Naive thymus-derived CD4-positive, alpha-beta T cell (primary cell): ENCODE measurements at regions not wholly inside any gene's neighbourhood (a gene's known extent, or its start where the extent isn't known, plus 50 kb on each side); places are given as distances from the start of the nearest gene placed in this dataset.

Experiments
- ATAC-seq: fragments of 150-1000 bp; cut with Tn5 transposase; 2 replicates; pipeline ENCODE4 v1.10.0; 2021; ENCODE audit warnings: mild to moderate bottlenecking, moderate library complexity
- CTCF ChIA-PET: fragments of 350-600 bp; sonication (Branson Sonifier 250); formaldehyde crosslinking; loops from one replicate; lab custom pipeline; 2021; ENCODE audit warnings: antibody characterized with exemption; lab: Charles Lee
- POLR2A ChIA-PET: fragments of 350-600 bp; sonication (Branson Sonifier 250); formaldehyde crosslinking; loops from one replicate; lab custom pipeline; 2021; ENCODE audit warnings: antibody characterized with exemption, inconsistent platforms; lab: Charles Lee
- DNase-seq, 9 donors: peaks; one replicate each; pipeline versions ENCODE4 v3.0.0 to v3.0.0-alpha.2; 2020 to 2022; ENCODE audit warnings: mixed read lengths in 1 of 9
- H3K27ac ChIP-seq: one replicate; pipeline ENCODE4 v1.7.0; 2013; ENCODE audit warnings: mild to moderate bottlenecking, low read depth, low read length, moderate library complexity
- H3K27me3 ChIP-seq, 2 donors: one replicate each; pipeline ENCODE4 v1.7.0; 2013; ENCODE audit warnings: low read length in 2 of 2, mild to moderate bottlenecking in 2 of 2, moderate library complexity in 2 of 2; ENCODE audit not compliant: control insufficient read depth in 2 of 2, insufficient read depth in 2 of 2
- H3K36me3 ChIP-seq, 3 experiments: 1 replicate in 2 of 3; 2 replicates in 1 of 3; pipeline ENCODE4 v1.7.0; 2013; ENCODE audit warnings: low read length in 3 of 3, mild to moderate bottlenecking in 3 of 3, moderate library complexity in 1 of 3; ENCODE audit not compliant: insufficient read depth in 3 of 3, control insufficient read depth in 2 of 3
- H3K4me1 ChIP-seq, 2 donors: one replicate each; pipeline ENCODE4 v1.7.0; 2013; ENCODE audit warnings: low read length in 2 of 2, mild to moderate bottlenecking in 2 of 2, moderate library complexity in 1 of 2; ENCODE audit not compliant: control insufficient read depth in 2 of 2, insufficient read depth in 2 of 2
- H3K4me3 ChIP-seq: 2 replicates; pipeline ENCODE4 v1.7.0; 2013; ENCODE audit warnings: mild to moderate bottlenecking, low read length
- H3K9me3 ChIP-seq, 3 experiments: 1 replicate in 2 of 3; 2 replicates in 1 of 3; pipeline ENCODE4 v1.7.0; 2013; ENCODE audit warnings: low read length in 3 of 3; ENCODE audit not compliant: control insufficient read depth in 2 of 3
- H3K27ac Mint-ChIP-seq, 9 donors: one replicate each; pipeline ENCODE4 v1.8.0; 2020 to 2022; ENCODE audit warnings: mixed read lengths in 9 of 9, mild to moderate bottlenecking in 8 of 9, moderate library complexity in 5 of 9, inconsistent platforms in 2 of 9
- H3K27me3 Mint-ChIP-seq, 5 donors: one replicate each; pipeline ENCODE4 v1.8.0; 2021 to 2022; ENCODE audit warnings: mixed read lengths in 5 of 5, mild to moderate bottlenecking in 1 of 5
- H3K36me3 Mint-ChIP-seq, 5 donors: one replicate each; pipeline ENCODE4 v1.8.0; 2020 to 2022; ENCODE audit warnings: mixed read lengths in 5 of 5, mild to moderate bottlenecking in 3 of 5, inconsistent platforms in 1 of 5
- H3K4me1 Mint-ChIP-seq, 7 donors: one replicate each; pipeline ENCODE4 v1.8.0; 2020 to 2022; ENCODE audit warnings: mixed read lengths in 7 of 7, mild to moderate bottlenecking in 3 of 7, inconsistent platforms in 1 of 7
- H3K4me3 Mint-ChIP-seq, 10 donors: one replicate each; pipeline ENCODE4 v1.8.0; 2020 to 2022; ENCODE audit warnings: mild to moderate bottlenecking in 10 of 10, mixed read lengths in 10 of 10, moderate library complexity in 6 of 10, inconsistent platforms in 2 of 10
- H3K9me3 Mint-ChIP-seq, 11 donors: one replicate each; pipeline ENCODE4 v1.8.0; 2020 to 2022; ENCODE audit warnings: mixed read lengths in 11 of 11, mild to moderate bottlenecking in 4 of 11, inconsistent platforms in 1 of 11, moderate library complexity in 1 of 11
- intact Hi-C, 2 donors: fragments of 100-400 bp; cut with micrococcal nuclease; formaldehyde crosslinking; loops; one replicate each; pipeline ENCODE4 v1.15.1; 2023

DNA sequence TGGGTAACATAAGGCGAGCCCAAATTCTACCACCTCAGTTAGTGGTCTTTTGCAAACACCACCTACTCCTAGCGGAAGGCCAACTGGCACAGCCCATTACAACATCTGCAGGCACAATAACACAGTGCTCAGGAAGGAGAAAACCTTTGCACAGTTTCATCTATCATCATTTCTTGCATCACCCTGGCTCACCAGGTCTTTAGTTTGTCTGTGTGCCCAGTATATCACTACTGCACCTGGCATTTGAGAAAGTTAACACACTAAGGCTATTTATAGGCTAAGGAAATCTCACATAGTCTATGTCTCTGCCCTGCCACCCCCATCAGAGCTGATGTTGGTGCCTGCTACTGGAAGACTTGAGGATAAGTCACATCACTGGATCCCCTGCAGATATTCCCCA is 484.0 kb downstream of the SATB2 start:
- H3K27ac ChIP-seq: no peak overlapping the region
- no peaks in the 10 kb centered on the region for H3K4me1 ChIP-seq
- H3K27ac Mint-ChIP-seq: no peak overlapping the region
- H3K36me3 Mint-ChIP-seq: peaks cover 0 to 7% (median 0%) of the 10 kb centered on the region in 5 donors
- H3K36me3 ChIP-seq: no peaks in the 10 kb centered on the region
- peaks cover 0 to 15% (median 0%) of the 10 kb centered on the region in 3 experiments for H3K9me3 ChIP-seq
- no peak overlapping the region for H3K4me3 ChIP-seq
- H3K9me3 Mint-ChIP-seq: peaks cover 4 to 43% (median 25%) of the 10 kb centered on the region in 11 donors
- no peak overlapping the region for H3K4me3 Mint-ChIP-seq
- no peaks in the 10 kb centered on the region for H3K27me3 Mint-ChIP-seq
- H3K4me1 Mint-ChIP-seq: no peaks in the 10 kb centered on the region
- no peaks in the 10 kb centered on the region for H3K27me3 ChIP-seq
- DNase-seq: no peak
- intact Hi-C loops: no loop called here
- ATAC-seq: no peak
- POLR2A ChIA-PET: no interaction called here
- CTCF ChIA-PET: no interaction called here

GRCh38 chr2:198973181-198973580 is 484.6 kb downstream of the SATB2 start:
- intact Hi-C loops: no loop called here
- no peak overlapping the region for H3K27ac ChIP-seq
- H3K36me3 ChIP-seq: no peaks in the 10 kb centered on the region
- H3K27me3 ChIP-seq: no peaks in the 10 kb centered on the region
- ATAC-seq (no peak), DNase-seq (no peak)
- peaks cover 0 to 7% (median 0%) of the 10 kb centered on the region in 5 donors for H3K36me3 Mint-ChIP-seq
- H3K4me3 Mint-ChIP-seq: no peak overlapping the region
- H3K9me3 Mint-ChIP-seq: peaks cover 4 to 43% (median 25%) of the 10 kb centered on the region in 11 donors
- CTCF ChIA-PET: no interaction called here
- no peaks in the 10 kb centered on the region for H3K27me3 Mint-ChIP-seq
- no peaks in the 10 kb centered on the region for H3K4me1 Mint-ChIP-seq
- no peak overlapping the region for H3K4me3 ChIP-seq
- no peak overlapping the region for H3K27ac Mint-ChIP-seq
- H3K4me1 ChIP-seq: no peaks in the 10 kb centered on the region
- peaks cover 0 to 15% (median 0%) of the 10 kb centered on the region in 3 experiments for H3K9me3 ChIP-seq
- POLR2A ChIA-PET: no interaction called here

DNA sequence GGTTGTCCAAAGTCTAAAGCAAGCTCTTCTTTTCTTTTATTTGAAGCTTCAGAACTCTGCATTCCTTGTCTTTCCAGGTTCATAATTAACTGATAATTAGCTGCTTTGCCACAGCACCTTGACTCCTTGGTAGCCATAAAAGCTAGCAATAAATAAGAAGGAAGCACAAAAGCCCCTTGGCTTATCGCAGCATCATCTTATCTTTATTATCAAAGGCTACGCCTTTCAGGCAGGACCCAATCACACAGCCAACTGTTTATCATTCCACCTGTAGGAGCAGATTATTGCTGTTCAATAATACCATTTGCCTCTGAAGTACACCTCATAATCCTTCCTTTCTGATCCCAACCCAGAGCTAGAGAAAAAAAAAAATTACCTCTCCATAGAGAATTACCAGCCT is 489.2 kb downstream of the SATB2 start:
- Histone ChIP-seq H3K9me3 (no peaks in the 10 kb centered on the region), H3K27me3 (no peaks in the 10 kb centered on the region), H3K36me3 (no peaks in the 10 kb centered on the region), H3K4me1 (no peaks in the 10 kb centered on the region), H3K4me3 (no peak overlapping the region), H3K27ac (no peak overlapping the region)
- Mint-ChIP-seq H3K4me3 (no peak overlapping the region), H3K27me3 (no peaks in the 10 kb centered on the region), H3K27ac (no peak overlapping the region), H3K36me3 (no peaks in the 10 kb centered on the region), H3K9me3 (peaks cover 0 to 8% (median 4%) of the 10 kb centered on the region in 11 donors), H3K4me1 (no peaks in the 10 kb centered on the region)
- ChIA-PET CTCF (no interaction called here), POLR2A (no interaction called here)
- DNase-seq: no peak
- ATAC-seq: no peak
- intact Hi-C loops: no loop called here

DNA sequence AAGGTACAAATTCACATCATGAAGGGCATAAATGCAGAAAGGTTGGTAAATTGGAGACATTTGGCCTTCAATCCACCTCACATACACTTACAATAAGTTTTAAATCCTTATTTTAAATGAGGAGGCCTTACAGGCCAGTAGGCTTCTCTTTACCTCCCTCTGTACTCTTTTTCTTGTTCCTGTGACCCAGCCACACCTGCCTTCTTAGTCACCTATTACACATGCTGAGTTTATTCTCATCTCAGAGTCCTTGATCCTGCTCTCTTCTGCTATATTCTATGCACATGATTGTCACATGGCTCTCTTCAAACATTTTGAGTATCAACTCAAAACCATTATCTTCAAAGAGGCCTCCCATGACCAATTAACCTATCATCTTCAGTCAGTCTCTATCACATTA is 491.5 kb downstream of the SATB2 start:
- intact Hi-C loops: no loop called here
- H3K27ac ChIP-seq: no peak overlapping the region
- Mint-ChIP-seq H3K27me3 (no peaks in the 10 kb centered on the region), H3K4me3 (no peak overlapping the region), H3K36me3 (no peaks in the 10 kb centered on the region), H3K27ac (no peak overlapping the region), H3K9me3 (peaks cover 0 to 5% (median 0%) of the 10 kb centered on the region in 11 donors), H3K4me1 (no peaks in the 10 kb centered on the region)
- ChIA-PET CTCF (no interaction called here), POLR2A (no interaction called here)
- H3K4me3 ChIP-seq: no peak overlapping the region
- no peaks in the 10 kb centered on the region for H3K36me3 ChIP-seq
- H3K27me3 ChIP-seq: no peaks in the 10 kb centered on the region
- ATAC-seq (no peak), DNase-seq (no peak)
- H3K9me3 ChIP-seq: no peaks in the 10 kb centered on the region
- no peaks in the 10 kb centered on the region for H3K4me1 ChIP-seq

- Histone ChIP-seq H3K27me3 (no peaks in the 10 kb centered on the region), H3K4me1 (no peaks in the 10 kb centered on the region), H3K36me3 (no peaks in the 10 kb centered on the region), H3K9me3 (no peaks in the 10 kb centered on the region), H3K4me3 (no peak overlapping the region), H3K27ac (no peak overlapping the region)
- Mint-ChIP-seq H3K4me3 (no peak overlapping the region), H3K27ac (no peak overlapping the region), H3K36me3 (no peaks in the 10 kb centered on the region), H3K9me3 (peaks cover 0 to 11% (median 0%) of the 10 kb centered on the region in 11 donors), H3K4me1 (no peaks in the 10 kb centered on the region), H3K27me3 (no peaks in the 10 kb centered on the region)
- ChIA-PET POLR2A (no interaction called here), CTCF (no interaction called here)
- intact Hi-C loops: no loop called here
- no peak for DNase-seq
- no peak for ATAC-seq
These were observed 496.2 kb downstream of the SATB2 start for GRCh38 chr2:198961547-198961946.

DNA sequence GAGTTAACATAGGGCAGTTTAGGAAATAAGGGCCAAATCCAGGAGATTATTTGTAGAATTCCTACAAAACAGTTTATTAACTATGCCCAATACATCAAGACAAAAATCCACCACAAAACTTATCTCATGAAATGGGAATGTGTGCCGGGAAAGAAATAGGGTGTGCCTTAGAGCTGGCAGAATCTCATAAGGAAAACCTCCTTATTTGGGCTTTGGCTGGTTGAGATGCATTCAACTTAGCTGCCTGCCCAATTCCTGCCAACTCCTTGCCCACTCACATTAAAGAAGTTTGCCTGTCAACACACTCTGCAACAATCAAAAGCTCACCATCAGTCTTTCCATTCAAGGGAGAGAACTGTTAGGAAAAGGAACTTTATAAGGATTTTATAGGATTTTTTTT is 500.6 kb downstream of the SATB2 start:
- Histone ChIP-seq H3K27me3 (no peaks in the 10 kb centered on the region), H3K27ac (no peak overlapping the region), H3K9me3 (no peaks in the 10 kb centered on the region), H3K4me3 (no peak overlapping the region), H3K36me3 (no peaks in the 10 kb centered on the region), H3K4me1 (no peaks in the 10 kb centered on the region)
- H3K27ac Mint-ChIP-seq: no peak overlapping the region
- no peaks in the 10 kb centered on the region for H3K27me3 Mint-ChIP-seq
- ChIA-PET POLR2A (no interaction called here), CTCF (no interaction called here)
- intact Hi-C loops: no loop called here
- H3K9me3 Mint-ChIP-seq: peaks cover 0 to 15% (median 0%) of the 10 kb centered on the region in 11 donors
- no peak overlapping the region for H3K4me3 Mint-ChIP-seq
- no peaks in the 10 kb centered on the region for H3K36me3 Mint-ChIP-seq
- DNase-seq (no peak), ATAC-seq (no peak)
- H3K4me1 Mint-ChIP-seq: peaks cover 0 to 2% (median 0%) of the 10 kb centered on the region in 7 donors

GRCh38 chr2:198953328-198953727 is 504.4 kb downstream of the SATB2 start:
- H3K4me3 ChIP-seq: no peak overlapping the region
- no peak overlapping the region for H3K4me3 Mint-ChIP-seq
- H3K9me3 Mint-ChIP-seq: peaks cover 0 to 8% (median 0%) of the 10 kb centered on the region in 11 donors
- no peak for ATAC-seq
- peaks cover 0 to 2% (median 0%) of the 10 kb centered on the region in 7 donors for H3K4me1 Mint-ChIP-seq
- H3K27me3 ChIP-seq: no peaks in the 10 kb centered on the region
- H3K36me3 ChIP-seq: no peaks in the 10 kb centered on the region
- POLR2A ChIA-PET: no interaction called here
- no peak for DNase-seq
- no peak overlapping the region for H3K27ac ChIP-seq
- H3K27me3 Mint-ChIP-seq: no peaks in the 10 kb centered on the region
- H3K27ac Mint-ChIP-seq: no peak overlapping the region
- intact Hi-C loops: no loop called here
- CTCF ChIA-PET: no interaction called here
- H3K4me1 ChIP-seq: no peaks in the 10 kb centered on the region
- H3K9me3 ChIP-seq: no peaks in the 10 kb centered on the region
- no peaks in the 10 kb centered on the region for H3K36me3 Mint-ChIP-seq
